ENCODE measurements at regions not wholly inside any gene's neighbourhood (a gene's known extent, or its start where the extent isn't known, plus 50 kb on each side); places are given as distances from the start of the nearest gene placed in this dataset.
A peak's percentile ranks its signal among the peaks of the same experiment; 100 is the strongest.

GRCh38 chr12:84805474-84805858 is 107.1 kb downstream of the SLC6A15 start (continued):
- no peak for TF ChIP-seq CTCF (IDR thresholded peaks at IDR 0.05; ENCODE audit: control extremely low read depth in 1 of 3, insufficient read depth in 1 of 3, low read depth in 1 of 3, low read length in 3 of 3)
- peak; percentile 19; the same call in 1 of the 2 replicates for TF ChIP-seq JUND (IDR thresholded peaks at IDR 0.05; ENCODE audit: low read length)
- TF ChIP-seq ZNF274 (IDR thresholded peaks at IDR 0.05; ENCODE audit: borderline replicate concordance, extremely low read depth, low read length), result no peak
- peak in 1 of 2 experiments; percentile 62 for TF ChIP-seq BCL11A (IDR thresholded peaks at IDR 0.05; ENCODE audit: low read depth in 2 of 2, low read length in 2 of 2)
- TF ChIP-seq GABPA (IDR thresholded peaks at IDR 0.05; ENCODE audit: borderline replicate concordance, insufficient read depth, low read length), result no peak
- TF ChIP-seq POU5F1 (IDR thresholded peaks at IDR 0.05; ENCODE audit: low read depth, low read length), result peak; percentile 96
- no peak for TF ChIP-seq CBX8 (IDR thresholded peaks at IDR 0.05; ENCODE audit: borderline replicate concordance, low read depth, low read length)
- TF ChIP-seq BACH1 (IDR thresholded peaks at IDR 0.05; ENCODE audit: low read length), result no peak
- peak; percentile 94 for TF ChIP-seq POLR2AphosphoS5 (IDR thresholded peaks at IDR 0.05; ENCODE audit: low read depth, low read length)
- TF ChIP-seq EGR1 (IDR thresholded peaks at IDR 0.05; ENCODE audit: borderline replicate concordance, low read depth, low read length), result 0 out of 2 replicates have a peak, but pooled peaks have one; percentile 48
- no peak for TF ChIP-seq BRCA1 (IDR thresholded peaks at IDR 0.05; ENCODE audit: low read depth, low read length)
- TF ChIP-seq CHD2 (IDR thresholded peaks at IDR 0.05; ENCODE audit: low read length), result no peak
- TF ChIP-seq TAF1 (IDR thresholded peaks at IDR 0.05; ENCODE audit: low read depth, low read length), result no peak
- TF ChIP-seq MAX (IDR thresholded peaks at IDR 0.05), result no peak
- TF ChIP-seq YY1 (IDR thresholded peaks at IDR 0.05; ENCODE audit: low read depth, low read length), result no peak
- no peak for TF ChIP-seq TAF7 (optimal IDR thresholded peaks at IDR 0.05; ENCODE audit: borderline replicate concordance, low read depth, low read length)
- TF ChIP-seq USF2 (IDR thresholded peaks at IDR 0.05; ENCODE audit: low read length), result no peak
- no peak for TF ChIP-seq RAD21 (IDR thresholded peaks at IDR 0.05 in 1 of 2, conservative IDR thresholded peaks at IDR 0.05 in 1 of 2; ENCODE audit: low read depth in 2 of 2, low read length in 2 of 2)
- TF ChIP-seq KDM1A (IDR thresholded peaks at IDR 0.05; ENCODE audit: borderline replicate concordance, low read length), result no peak
- no peak for TF ChIP-seq RBBP5 (IDR thresholded peaks at IDR 0.05; ENCODE audit: borderline replicate concordance, low read depth, low read length)
- peak; percentile 83 for TF ChIP-seq SP1 (IDR thresholded peaks at IDR 0.05; ENCODE audit: low read depth, low read length)
- no peak for TF ChIP-seq SIRT6 (IDR thresholded peaks at IDR 0.05; ENCODE audit: low read length)
- TF ChIP-seq EP300 (IDR thresholded peaks at IDR 0.05; ENCODE audit: borderline replicate concordance in 1 of 2, low read depth in 2 of 2, low read length in 2 of 2), result peak in 1 of 2 experiments; percentile 56; a peak in 1 of 3 replicates

Data from H1 (cell line).